HL-60 (cell line): ENCODE measurements at regions not wholly inside any gene's neighbourhood (a gene's known extent, or its start where the extent isn't known, plus 50 kb on each side); places are given as distances from the start of the nearest gene placed in this dataset.

ENCODE experiments used
- GABPA ChIP-seq: IDR thresholded peaks from 2 replicates; pipeline ENCODE4 v1.6.1; 2012; ENCODE audit warnings: low read depth
- POLR2AphosphoS5 ChIP-seq: IDR thresholded peaks from 2 replicates; pipeline ENCODE4 v1.6.1; 2012; ENCODE audit warnings: low read depth
- SPI1 ChIP-seq: IDR thresholded peaks from 2 replicates; pipeline ENCODE4 v1.6.1; 2012; ENCODE audit warnings: low read depth, mild to moderate bottlenecking, borderline replicate concordance
- TF ChIP-seq, protein P1 (sequence below): IDR thresholded peaks from one replicate; pipeline ENCODE4 v1.5.1; 2011; ENCODE audit warnings: low read length, control low read depth, inconsistent platforms; ENCODE audit not compliant: insufficient read depth
- TF ChIP-seq, protein P2 (sequence below): IDR thresholded peaks from 2 replicates; pipeline ENCODE4 v1.6.1; 2012; ENCODE audit warnings: low read depth; ENCODE audit not compliant: insufficient replicate concordance

DNA sequence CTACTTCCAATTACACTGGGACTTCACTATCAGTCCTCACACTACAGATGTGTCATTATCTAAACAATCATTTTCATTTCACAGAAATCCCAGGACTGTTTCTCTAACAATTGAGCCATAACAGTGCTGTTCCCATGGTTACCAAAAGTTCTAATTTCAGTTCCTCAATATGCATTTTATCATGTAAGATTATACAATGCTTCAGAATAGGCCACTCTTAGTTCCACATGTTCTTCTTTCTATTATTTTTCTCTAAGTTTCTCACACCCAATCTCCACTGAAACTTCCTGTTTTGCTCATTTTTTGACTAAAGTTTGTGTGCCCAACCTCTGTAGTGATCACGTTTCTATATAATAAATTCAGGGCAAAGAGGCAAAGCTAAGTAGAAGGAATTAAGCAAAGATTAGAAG is 185.8 kb downstream of the DUSP6 start:
- TF ChIP-seq, protein P1, sequence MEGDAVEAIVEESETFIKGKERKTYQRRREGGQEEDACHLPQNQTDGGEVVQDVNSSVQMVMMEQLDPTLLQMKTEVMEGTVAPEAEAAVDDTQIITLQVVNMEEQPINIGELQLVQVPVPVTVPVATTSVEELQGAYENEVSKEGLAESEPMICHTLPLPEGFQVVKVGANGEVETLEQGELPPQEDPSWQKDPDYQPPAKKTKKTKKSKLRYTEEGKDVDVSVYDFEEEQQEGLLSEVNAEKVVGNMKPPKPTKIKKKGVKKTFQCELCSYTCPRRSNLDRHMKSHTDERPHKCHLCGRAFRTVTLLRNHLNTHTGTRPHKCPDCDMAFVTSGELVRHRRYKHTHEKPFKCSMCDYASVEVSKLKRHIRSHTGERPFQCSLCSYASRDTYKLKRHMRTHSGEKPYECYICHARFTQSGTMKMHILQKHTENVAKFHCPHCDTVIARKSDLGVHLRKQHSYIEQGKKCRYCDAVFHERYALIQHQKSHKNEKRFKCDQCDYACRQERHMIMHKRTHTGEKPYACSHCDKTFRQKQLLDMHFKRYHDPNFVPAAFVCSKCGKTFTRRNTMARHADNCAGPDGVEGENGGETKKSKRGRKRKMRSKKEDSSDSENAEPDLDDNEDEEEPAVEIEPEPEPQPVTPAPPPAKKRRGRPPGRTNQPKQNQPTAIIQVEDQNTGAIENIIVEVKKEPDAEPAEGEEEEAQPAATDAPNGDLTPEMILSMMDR, result no peak
- TF ChIP-seq POLR2AphosphoS5 (no peak), SPI1 (peak; percentile 75; the same call in 1 of the 2 replicates), GABPA (no peak)
- TF ChIP-seq, protein P2, sequence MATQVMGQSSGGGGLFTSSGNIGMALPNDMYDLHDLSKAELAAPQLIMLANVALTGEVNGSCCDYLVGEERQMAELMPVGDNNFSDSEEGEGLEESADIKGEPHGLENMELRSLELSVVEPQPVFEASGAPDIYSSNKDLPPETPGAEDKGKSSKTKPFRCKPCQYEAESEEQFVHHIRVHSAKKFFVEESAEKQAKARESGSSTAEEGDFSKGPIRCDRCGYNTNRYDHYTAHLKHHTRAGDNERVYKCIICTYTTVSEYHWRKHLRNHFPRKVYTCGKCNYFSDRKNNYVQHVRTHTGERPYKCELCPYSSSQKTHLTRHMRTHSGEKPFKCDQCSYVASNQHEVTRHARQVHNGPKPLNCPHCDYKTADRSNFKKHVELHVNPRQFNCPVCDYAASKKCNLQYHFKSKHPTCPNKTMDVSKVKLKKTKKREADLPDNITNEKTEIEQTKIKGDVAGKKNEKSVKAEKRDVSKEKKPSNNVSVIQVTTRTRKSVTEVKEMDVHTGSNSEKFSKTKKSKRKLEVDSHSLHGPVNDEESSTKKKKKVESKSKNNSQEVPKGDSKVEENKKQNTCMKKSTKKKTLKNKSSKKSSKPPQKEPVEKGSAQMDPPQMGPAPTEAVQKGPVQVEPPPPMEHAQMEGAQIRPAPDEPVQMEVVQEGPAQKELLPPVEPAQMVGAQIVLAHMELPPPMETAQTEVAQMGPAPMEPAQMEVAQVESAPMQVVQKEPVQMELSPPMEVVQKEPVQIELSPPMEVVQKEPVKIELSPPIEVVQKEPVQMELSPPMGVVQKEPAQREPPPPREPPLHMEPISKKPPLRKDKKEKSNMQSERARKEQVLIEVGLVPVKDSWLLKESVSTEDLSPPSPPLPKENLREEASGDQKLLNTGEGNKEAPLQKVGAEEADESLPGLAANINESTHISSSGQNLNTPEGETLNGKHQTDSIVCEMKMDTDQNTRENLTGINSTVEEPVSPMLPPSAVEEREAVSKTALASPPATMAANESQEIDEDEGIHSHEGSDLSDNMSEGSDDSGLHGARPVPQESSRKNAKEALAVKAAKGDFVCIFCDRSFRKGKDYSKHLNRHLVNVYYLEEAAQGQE, result no peak
